ENCODE measurements at regions not wholly inside any gene's neighbourhood (a gene's known extent, or its start where the extent isn't known, plus 50 kb on each side); places are given as distances from the start of the nearest gene placed in this dataset.

DNA sequence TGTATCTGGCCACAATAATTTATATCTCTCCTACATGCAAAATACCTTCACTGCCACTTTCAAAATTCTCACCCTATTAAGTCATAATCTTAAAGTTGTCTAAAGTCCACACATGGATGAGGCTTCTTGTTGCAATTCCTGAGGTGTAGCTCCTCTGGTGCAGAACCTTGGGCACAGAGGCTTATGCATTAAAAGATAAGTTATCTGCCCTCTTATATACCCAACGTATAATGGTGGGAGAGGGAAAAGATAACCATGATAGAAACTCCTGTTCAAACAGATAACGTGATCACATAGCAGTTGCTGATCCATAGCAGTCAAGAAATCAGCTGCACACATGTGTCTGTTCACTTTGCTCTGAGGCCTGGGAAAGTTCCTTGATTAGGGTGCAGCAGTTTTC lies 1767.0 kb downstream of the MAT2B start:
- POLR2A ChIA-PET: no interaction called here
- Mint-ChIP-seq H3K27ac (no peak overlapping the region), H3K4me3 (no peak overlapping the region), H3K36me3 (no peaks in the 10 kb centered on the region), H3K9me3 (peaks cover 0 to 25% (median 2%) of the 10 kb centered on the region in 11 donors), H3K27me3 (no peaks in the 10 kb centered on the region), H3K4me1 (no peaks in the 10 kb centered on the region)
- ATAC-seq (no peak), DNase-seq (no peak)
- H3K9me3 ChIP-seq (ENCODE audit: control insufficient read depth in 2 of 3, low read length in 3 of 3): no peaks in the 10 kb centered on the region
- no peaks in the 10 kb centered on the region for H3K27me3 ChIP-seq (ENCODE audit: control insufficient read depth in 2 of 2, insufficient read depth in 2 of 2, low read length in 2 of 2)
- no peak overlapping the region for H3K27ac ChIP-seq (ENCODE audit: low read depth, low read length)
- no peaks in the 10 kb centered on the region for H3K36me3 ChIP-seq (ENCODE audit: control insufficient read depth in 2 of 3, insufficient read depth in 3 of 3, low read length in 3 of 3)
- H3K4me3 ChIP-seq (ENCODE audit: low read length): no peak overlapping the region
- intact Hi-C loops (cut with micrococcal nuclease): no loop called here
- no peaks in the 10 kb centered on the region for H3K4me1 ChIP-seq (ENCODE audit: control insufficient read depth in 2 of 2, insufficient read depth in 2 of 2, low read length in 2 of 2)
- CTCF ChIA-PET: no interaction called here

DNA sequence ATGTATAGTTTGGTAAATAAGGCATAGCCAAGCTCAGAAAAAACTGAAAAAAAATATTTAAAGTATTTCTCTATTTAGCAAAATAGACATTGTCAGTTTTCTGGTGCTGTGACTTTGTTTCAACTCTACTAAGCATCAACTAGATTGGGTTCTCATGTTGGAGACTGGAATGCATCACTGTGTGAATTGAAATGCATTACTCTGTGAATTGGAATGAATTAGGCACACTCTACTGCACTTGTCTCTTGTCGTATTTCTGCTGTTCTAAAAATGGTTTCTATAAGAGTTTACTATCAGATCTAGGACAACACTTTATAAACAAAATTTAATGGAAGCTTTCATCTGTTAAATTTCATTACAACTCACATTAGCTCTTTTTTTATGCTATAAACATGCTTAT lies 1772.2 kb downstream of the MAT2B start:
- Mint-ChIP-seq H3K27me3 (no peaks in the 10 kb centered on the region), H3K36me3 (no peaks in the 10 kb centered on the region), H3K4me3 (no peak overlapping the region), H3K9me3 (peaks cover 0 to 22% (median 2%) of the 10 kb centered on the region in 11 donors), H3K4me1 (no peaks in the 10 kb centered on the region), H3K27ac (no peak overlapping the region)
- Histone ChIP-seq H3K27ac (ENCODE audit: low read depth, low read length) (no peak overlapping the region), H3K27me3 (ENCODE audit: control insufficient read depth in 2 of 2, insufficient read depth in 2 of 2, low read length in 2 of 2) (no peaks in the 10 kb centered on the region), H3K4me1 (ENCODE audit: control insufficient read depth in 2 of 2, insufficient read depth in 2 of 2, low read length in 2 of 2) (no peaks in the 10 kb centered on the region), H3K36me3 (ENCODE audit: control insufficient read depth in 2 of 3, insufficient read depth in 3 of 3, low read length in 3 of 3) (no peaks in the 10 kb centered on the region), H3K4me3 (ENCODE audit: low read length) (no peak overlapping the region), H3K9me3 (ENCODE audit: control insufficient read depth in 2 of 3, low read length in 3 of 3) (no peaks in the 10 kb centered on the region)
- ATAC-seq (no peak), DNase-seq (no peak)
- CTCF ChIA-PET: interaction anchor here (0.7 kb wide), 1 partner anchor 54 kb away, joined by 3 read pairs; no protein-coding TSS in a partner anchor
- POLR2A ChIA-PET: no interaction called here
- intact Hi-C loops (cut with micrococcal nuclease): no loop called here

DNA sequence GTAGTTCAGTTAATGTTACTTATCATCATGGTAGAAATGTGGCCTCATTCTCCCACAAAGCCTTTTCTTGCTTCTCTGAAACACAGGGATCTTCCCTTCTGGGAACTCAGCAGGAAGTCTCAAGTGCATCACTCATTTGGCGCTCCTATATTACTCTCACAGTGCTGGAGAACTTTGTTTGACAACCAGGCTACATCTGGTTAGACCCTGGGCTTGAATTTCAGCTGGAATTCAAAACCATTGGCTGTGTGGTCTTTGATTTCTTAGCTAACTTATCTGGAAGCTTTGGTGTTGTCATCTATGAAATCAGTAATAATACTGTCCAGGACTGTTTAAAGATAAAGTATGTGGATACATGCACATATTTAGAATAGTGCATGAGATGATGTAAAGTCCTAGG lies 1777.1 kb downstream of the MAT2B start:
- ChIA-PET CTCF (no interaction called here), POLR2A (no interaction called here)
- Mint-ChIP-seq H3K9me3 (peaks cover 0 to 12% (median 0%) of the 10 kb centered on the region in 11 donors), H3K4me3 (no peak overlapping the region), H3K27me3 (no peaks in the 10 kb centered on the region), H3K36me3 (no peaks in the 10 kb centered on the region), H3K4me1 (no peaks in the 10 kb centered on the region), H3K27ac (no peak overlapping the region)
- intact Hi-C loops (cut with micrococcal nuclease): no loop called here
- no peaks in the 10 kb centered on the region for H3K27me3 ChIP-seq (ENCODE audit: control insufficient read depth in 2 of 2, insufficient read depth in 2 of 2, low read length in 2 of 2)
- no peaks in the 10 kb centered on the region for H3K9me3 ChIP-seq (ENCODE audit: control insufficient read depth in 2 of 3, low read length in 3 of 3)
- H3K36me3 ChIP-seq (ENCODE audit: control insufficient read depth in 2 of 3, insufficient read depth in 3 of 3, low read length in 3 of 3): no peaks in the 10 kb centered on the region
- ATAC-seq (no peak), DNase-seq (no peak)
- H3K4me1 ChIP-seq (ENCODE audit: control insufficient read depth in 2 of 2, insufficient read depth in 2 of 2, low read length in 2 of 2): no peaks in the 10 kb centered on the region
- H3K27ac ChIP-seq (ENCODE audit: low read depth, low read length): no peak overlapping the region
- no peak overlapping the region for H3K4me3 ChIP-seq (ENCODE audit: low read length)

DNA sequence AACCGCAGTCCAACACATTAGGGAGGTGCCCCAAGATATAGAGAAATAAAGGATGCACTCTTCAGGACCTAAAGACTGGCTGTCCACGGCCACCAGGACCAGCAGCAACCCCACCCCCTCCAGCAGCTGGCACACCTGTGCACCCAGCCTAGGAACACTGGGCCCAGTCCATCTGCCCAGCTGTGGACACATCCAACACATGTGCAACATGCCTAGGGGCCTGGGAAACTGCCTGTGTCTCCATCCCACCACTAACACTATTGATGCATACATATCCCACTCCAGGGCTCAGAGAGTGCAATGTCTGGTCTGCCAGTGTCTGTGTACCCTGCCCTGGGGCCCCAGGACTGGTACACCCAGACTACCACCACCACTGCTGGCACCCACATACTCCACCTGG lies 1781.3 kb downstream of the MAT2B start:
- ATAC-seq (no peak), DNase-seq (no peak)
- H3K27ac Mint-ChIP-seq: no peak overlapping the region
- peaks cover 0 to 13% (median 0%) of the 10 kb centered on the region in 11 donors for H3K9me3 Mint-ChIP-seq
- CTCF ChIA-PET: no interaction called here
- Histone ChIP-seq H3K27ac (ENCODE audit: low read depth, low read length) (no peak overlapping the region), H3K4me3 (ENCODE audit: low read length) (no peak overlapping the region), H3K9me3 (ENCODE audit: control insufficient read depth in 2 of 3, low read length in 3 of 3) (no peaks in the 10 kb centered on the region), H3K27me3 (ENCODE audit: control insufficient read depth in 2 of 2, insufficient read depth in 2 of 2, low read length in 2 of 2) (no peaks in the 10 kb centered on the region), H3K4me1 (ENCODE audit: control insufficient read depth in 2 of 2, insufficient read depth in 2 of 2, low read length in 2 of 2) (no peaks in the 10 kb centered on the region), H3K36me3 (ENCODE audit: control insufficient read depth in 2 of 3, insufficient read depth in 3 of 3, low read length in 3 of 3) (no peaks in the 10 kb centered on the region)
- H3K27me3 Mint-ChIP-seq: no peaks in the 10 kb centered on the region
- intact Hi-C loops (cut with micrococcal nuclease): no loop called here
- H3K4me1 Mint-ChIP-seq: no peaks in the 10 kb centered on the region
- H3K36me3 Mint-ChIP-seq: no peaks in the 10 kb centered on the region
- POLR2A ChIA-PET: no interaction called here
- H3K4me3 Mint-ChIP-seq: no peak overlapping the region

DNA sequence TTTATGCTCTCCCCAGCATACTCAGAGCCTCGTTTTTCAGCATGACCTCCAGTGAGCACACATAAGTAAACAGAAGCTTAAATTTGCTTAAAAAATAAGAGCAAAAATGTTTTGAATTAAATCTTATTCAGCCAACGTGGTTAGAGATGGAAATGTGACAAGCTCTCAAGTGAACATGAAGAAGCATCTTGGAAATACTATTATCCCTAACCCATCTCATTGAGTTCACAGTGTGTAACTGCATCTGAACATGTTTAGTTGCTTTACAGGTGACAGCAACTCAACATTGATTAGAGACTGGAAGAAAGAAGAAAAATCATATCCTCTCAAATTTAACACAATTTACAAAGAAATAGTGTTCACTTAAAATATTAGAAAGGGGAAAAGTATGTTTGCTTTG lies 1785.1 kb downstream of the MAT2B start:
- H3K9me3 ChIP-seq (ENCODE audit: control insufficient read depth in 2 of 3, low read length in 3 of 3): no peaks in the 10 kb centered on the region
- no peaks in the 10 kb centered on the region for H3K27me3 ChIP-seq (ENCODE audit: control insufficient read depth in 2 of 2, insufficient read depth in 2 of 2, low read length in 2 of 2)
- Mint-ChIP-seq H3K4me1 (no peaks in the 10 kb centered on the region), H3K27ac (no peak overlapping the region), H3K27me3 (no peaks in the 10 kb centered on the region), H3K36me3 (no peaks in the 10 kb centered on the region), H3K4me3 (no peak overlapping the region), H3K9me3 (peaks cover 0 to 19% (median 0%) of the 10 kb centered on the region in 11 donors)
- ChIA-PET CTCF (no interaction called here), POLR2A (no interaction called here)
- H3K4me3 ChIP-seq (ENCODE audit: low read length): no peak overlapping the region
- DNase-seq (no peak), ATAC-seq (no peak)
- intact Hi-C loops (cut with micrococcal nuclease): no loop called here
- no peak overlapping the region for H3K27ac ChIP-seq (ENCODE audit: low read depth, low read length)
- no peaks in the 10 kb centered on the region for H3K4me1 ChIP-seq (ENCODE audit: control insufficient read depth in 2 of 2, insufficient read depth in 2 of 2, low read length in 2 of 2)
- H3K36me3 ChIP-seq (ENCODE audit: control insufficient read depth in 2 of 3, insufficient read depth in 3 of 3, low read length in 3 of 3): no peaks in the 10 kb centered on the region

DNA sequence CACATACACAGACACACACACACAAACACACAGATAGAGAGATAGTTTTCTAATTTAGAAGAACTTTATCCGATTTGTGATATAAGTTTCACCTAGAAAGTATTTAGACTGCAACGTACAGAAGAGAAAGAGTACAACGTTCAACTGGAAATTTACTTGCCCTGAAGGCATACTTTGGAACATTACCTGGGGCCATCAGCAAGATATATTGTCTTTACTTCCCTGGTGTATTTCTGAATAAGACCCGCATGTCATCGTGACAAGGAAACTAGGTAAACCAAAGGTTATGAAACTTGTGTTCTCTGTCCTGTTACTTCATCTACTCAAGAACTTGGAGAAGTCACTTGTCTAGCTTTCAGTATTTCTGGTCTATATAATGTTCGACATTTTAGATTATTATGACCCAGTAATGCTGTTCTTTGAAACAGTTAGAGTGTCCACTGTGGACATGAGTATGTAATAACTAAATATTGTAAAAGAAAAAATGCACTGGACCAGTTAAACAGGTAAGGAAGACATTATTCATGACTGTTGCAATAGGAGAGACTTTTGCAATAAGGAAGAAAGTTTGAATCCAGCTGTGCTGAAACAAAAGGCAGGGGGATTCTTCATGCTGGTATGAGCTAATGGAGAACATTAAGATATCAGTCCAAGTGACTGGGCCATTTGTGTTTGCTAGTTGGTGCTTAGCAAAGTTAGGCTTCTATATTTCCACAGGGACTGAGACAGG lies 1791.1 kb downstream of the MAT2B start:
- ChIA-PET CTCF (no interaction called here), POLR2A (no interaction called here)
- no peak overlapping the region for H3K4me3 ChIP-seq (ENCODE audit: low read length)
- H3K27ac ChIP-seq (ENCODE audit: low read depth, low read length): no peak overlapping the region
- peaks cover 0 to 8% (median 0%) of the 10 kb centered on the region in 11 donors for H3K9me3 Mint-ChIP-seq
- no peaks in the 10 kb centered on the region for H3K4me1 Mint-ChIP-seq
- no peak overlapping the region for H3K4me3 Mint-ChIP-seq
- no peaks in the 10 kb centered on the region for H3K36me3 ChIP-seq (ENCODE audit: control insufficient read depth in 2 of 3, insufficient read depth in 3 of 3, low read length in 3 of 3)
- no peak overlapping the region for H3K27ac Mint-ChIP-seq
- no peaks in the 10 kb centered on the region for H3K36me3 Mint-ChIP-seq
- H3K9me3 ChIP-seq (ENCODE audit: control insufficient read depth in 2 of 3, low read length in 3 of 3): no peaks in the 10 kb centered on the region
- ATAC-seq (no peak), DNase-seq (no peak)
- intact Hi-C loops (cut with micrococcal nuclease): no loop called here
- H3K27me3 ChIP-seq (ENCODE audit: control insufficient read depth in 2 of 2, insufficient read depth in 2 of 2, low read length in 2 of 2): no peaks in the 10 kb centered on the region
- no peaks in the 10 kb centered on the region for H3K4me1 ChIP-seq (ENCODE audit: control insufficient read depth in 2 of 2, insufficient read depth in 2 of 2, low read length in 2 of 2)
- no peaks in the 10 kb centered on the region for H3K27me3 Mint-ChIP-seq

DNA sequence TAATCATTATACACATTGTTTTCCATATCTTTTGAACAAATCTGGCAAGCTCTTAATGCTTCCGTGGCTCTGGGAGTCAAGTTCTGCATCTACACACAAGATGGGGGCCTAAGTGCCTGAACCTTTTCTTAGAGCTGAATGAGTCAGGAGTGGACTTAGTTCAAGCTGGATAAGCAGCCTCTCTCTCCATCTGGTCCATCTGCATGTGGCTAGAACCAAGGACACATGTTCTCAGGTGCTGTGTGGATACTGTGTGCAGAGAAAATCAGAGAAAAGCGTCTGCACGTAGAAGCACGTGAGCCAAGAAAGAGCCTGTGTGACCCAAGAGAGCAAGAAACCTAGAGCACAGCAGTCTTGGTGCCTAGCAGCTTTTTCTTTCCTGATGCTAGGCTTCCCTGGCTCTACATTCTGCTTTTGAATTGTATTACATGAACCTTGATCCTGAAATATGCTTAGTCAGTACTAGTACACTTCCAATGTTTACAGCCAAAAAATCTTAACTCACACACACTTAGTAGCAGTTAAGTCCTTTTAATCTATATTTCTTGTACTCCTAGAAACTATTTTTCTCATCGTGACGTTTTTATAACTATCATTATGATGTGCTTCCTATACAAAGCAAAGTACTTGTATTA lies 1798.9 kb downstream of the MAT2B start:
- H3K36me3 ChIP-seq (ENCODE audit: control insufficient read depth in 2 of 3, insufficient read depth in 3 of 3, low read length in 3 of 3): no peaks in the 10 kb centered on the region
- H3K4me3 ChIP-seq (ENCODE audit: low read length): no peak overlapping the region
- Mint-ChIP-seq H3K4me1 (no peaks in the 10 kb centered on the region), H3K4me3 (no peak overlapping the region), H3K27me3 (no peaks in the 10 kb centered on the region), H3K27ac (no peak overlapping the region), H3K36me3 (no peaks in the 10 kb centered on the region), H3K9me3 (peaks cover 0 to 18% (median 0%) of the 10 kb centered on the region in 11 donors)
- intact Hi-C loops (cut with micrococcal nuclease): no loop called here
- H3K27me3 ChIP-seq (ENCODE audit: control insufficient read depth in 2 of 2, insufficient read depth in 2 of 2, low read length in 2 of 2): no peaks in the 10 kb centered on the region
- DNase-seq: no peak
- no peak overlapping the region for H3K27ac ChIP-seq (ENCODE audit: low read depth, low read length)
- ChIA-PET CTCF (no interaction called here), POLR2A (no interaction called here)
- ATAC-seq: no peak
- no peaks in the 10 kb centered on the region for H3K9me3 ChIP-seq (ENCODE audit: control insufficient read depth in 2 of 3, low read length in 3 of 3)
- no peaks in the 10 kb centered on the region for H3K4me1 ChIP-seq (ENCODE audit: control insufficient read depth in 2 of 2, insufficient read depth in 2 of 2, low read length in 2 of 2)

All from naive thymus-derived CD4-positive, alpha-beta T cell (primary cell).